GM23338 (cell line): ENCODE measurements at regions not wholly inside any gene's neighbourhood (a gene's known extent, or its start where the extent isn't known, plus 50 kb on each side); places are given as distances from the start of the nearest gene placed in this dataset.

Source experiments
- ATAC-seq: fragments of 200-7000 bp; cut with Tn5 transposase; 3 replicates; pipeline ENCODE4 v1.9.1; 2020
- DNase-seq: peaks from one replicate; pipeline ENCODE4 v3.0.0-alpha.2; 2015; ENCODE audit warnings: low spot score
- H2AFZ ChIP-seq: fragments of 200-600 bp; sonication (generic); 2 replicates; pipeline ENCODE4 v1.8.0; 2016; ENCODE audit warnings: antibody characterized with exemption, mild to moderate bottlenecking, moderate library complexity
- H3F3A ChIP-seq: fragments of 200-600 bp; sonication (generic); replicated peaks from 2 replicates; pipeline ENCODE4 v1.8.0; 2017; ENCODE audit warnings: antibody characterized with exemption, mixed run types, low read depth
- H3K27ac ChIP-seq: fragments of 200-600 bp; sonication (generic); 2 replicates; pipeline ENCODE4 v1.6.1; 2016; ENCODE audit warnings: low read depth
- H3K27me3 ChIP-seq: fragments of 200-600 bp; sonication (generic); 2 replicates; pipeline ENCODE4 v1.8.0; 2016; ENCODE audit warnings: mild to moderate bottlenecking, mixed run types, moderate library complexity; ENCODE audit not compliant: insufficient read depth
- H3K36me3 ChIP-seq: fragments of 200-600 bp; sonication (generic); 2 replicates; pipeline ENCODE4 v1.8.0; 2016; ENCODE audit warnings: mild to moderate bottlenecking; ENCODE audit not compliant: insufficient read depth
- H3K4me1 ChIP-seq: fragments of 200-600 bp; sonication (generic); 2 replicates; pipeline ENCODE4 v1.8.0; 2016; ENCODE audit warnings: mild to moderate bottlenecking, moderate library complexity; ENCODE audit not compliant: insufficient read depth
- H3K4me2 ChIP-seq: fragments of 200-600 bp; sonication (generic); 2 replicates; pipeline ENCODE4 v1.7.1; 2017; ENCODE audit warnings: mixed run types
- H3K4me3 ChIP-seq: fragments of 200-600 bp; sonication (generic); 2 replicates; pipeline ENCODE4 v1.6.1; 2016; ENCODE audit warnings: mixed run types
- H3K79me2 ChIP-seq: fragments of 200-600 bp; sonication (generic); replicated peaks from 2 replicates; pipeline ENCODE4 v1.8.0; 2017; ENCODE audit warnings: mild to moderate bottlenecking; ENCODE audit not compliant: insufficient read depth
- H3K9me2 ChIP-seq: fragments of 200-600 bp; sonication (generic); 2 replicates; pipeline ENCODE4 v1.8.0; 2017; ENCODE audit not compliant: insufficient read depth
- H4K20me1 ChIP-seq: fragments of 200-600 bp; sonication (generic); replicated peaks from 2 replicates; pipeline ENCODE4 v1.8.0; 2017; ENCODE audit warnings: mild to moderate bottlenecking; ENCODE audit not compliant: insufficient read depth
- H3K27ac Mint-ChIP-seq: 2 replicates; pipeline ENCODE4 v1.8.0; 2020; ENCODE audit warnings: inconsistent platforms, mild to moderate bottlenecking, moderate library complexity, mixed read lengths
- H3K27me3 Mint-ChIP-seq: 3 replicates; pipeline ENCODE4 v1.8.0; 2022; ENCODE audit warnings: low read depth, mild to moderate bottlenecking, moderate library complexity, mixed read lengths, inconsistent platforms; ENCODE audit not compliant: insufficient read depth, poor library complexity
- H3K36me3 Mint-ChIP-seq: 3 replicates; pipeline ENCODE4 v1.8.0; 2021; ENCODE audit warnings: low read depth, mild to moderate bottlenecking, inconsistent platforms, moderate library complexity, mixed read lengths
- H3K4me1 Mint-ChIP-seq: 3 replicates; pipeline ENCODE4 v1.8.0; 2020; ENCODE audit warnings: mild to moderate bottlenecking, inconsistent platforms, mixed read lengths
- H3K4me3 Mint-ChIP-seq: 3 replicates; pipeline ENCODE4 v1.8.0; 2021; ENCODE audit warnings: moderate library complexity, mild to moderate bottlenecking, inconsistent platforms, mixed read lengths
- H3K9me3 Mint-ChIP-seq: 3 replicates; pipeline ENCODE4 v1.8.0; 2020; ENCODE audit warnings: moderate library complexity, mild to moderate bottlenecking, inconsistent platforms, mixed read lengths
- CTCF ChIP-seq, 2 experiments: fragments of 200-600 bp in 1 of 2; sonication (generic) in 1 of 2; conservative IDR thresholded peaks; 2 replicates each; pipeline versions ENCODE4 v1.5.1 to v1.6.1; 2016 to 2017; ENCODE audit warnings: antibody characterized with exemption in 2 of 2, low read depth in 2 of 2, mild to moderate bottlenecking in 2 of 2, moderate library complexity in 1 of 2
- EZH2phosphoT487 ChIP-seq: fragments of 200-600 bp; sonication (generic); IDR thresholded peaks from one replicate; pipeline ENCODE4 v1.8.1; 2018; ENCODE audit warnings: antibody characterized with exemption; ENCODE audit not compliant: unreplicated experiment
- JUNB ChIP-seq: IDR thresholded peaks from one replicate; pipeline ENCODE4 v1.6.1; 2016; ENCODE audit warnings: antibody characterized with exemption; ENCODE audit not compliant: unreplicated experiment
- NANOG ChIP-seq: IDR thresholded peaks from 2 replicates; pipeline ENCODE4 v1.6.1; 2016; ENCODE audit warnings: antibody characterized with exemption, borderline replicate concordance
- POLR2AphosphoS5 ChIP-seq: IDR thresholded peaks from 2 replicates; pipeline ENCODE4 v1.6.1; 2016; ENCODE audit warnings: antibody characterized with exemption, low read depth
- REST ChIP-seq: IDR thresholded peaks from one replicate; pipeline ENCODE4 v1.6.1; 2018; ENCODE audit warnings: antibody characterized with exemption; ENCODE audit not compliant: unreplicated experiment
- ZNF114 ChIP-seq: fragments of 250-450 bp; sonication (Bioruptor Pico); IDR thresholded peaks from 2 replicates; pipeline ENCODE4 v1.5.0; 2020; ENCODE audit warnings: mild to moderate bottlenecking, moderate library complexity
- ZNF462 ChIP-seq: fragments of 250-450 bp; sonication (Bioruptor Pico); IDR thresholded peaks from 2 replicates; pipeline ENCODE4 v1.5.0; 2020; ENCODE audit warnings: mild to moderate bottlenecking, moderate library complexity

GRCh38 chr10:88161070-88161469 lies 297.6 kb downstream of the PTEN start:
- H3K4me1 ChIP-seq, result no peaks in the 10 kb centered on the region
- Mint-ChIP-seq H3K27me3 (no peaks in the 10 kb centered on the region), H3K36me3 (no peaks in the 10 kb centered on the region), H3K4me1 (peaks cover 5% of the 10 kb centered on the region; the same call in 1 of the 3 replicates), H3K27ac (no peak overlapping the region), H3K9me3 (no peaks in the 10 kb centered on the region), H3K4me3 (no peak overlapping the region)
- H3F3A ChIP-seq, result no peaks in the 10 kb centered on the region
- H3K27me3 ChIP-seq, result no peaks in the 10 kb centered on the region
- TF ChIP-seq REST (no peak), EZH2phosphoT487 (no peak), POLR2AphosphoS5 (no peak), ZNF114 (CRISPR knock-in tag) (no peak), CTCF (conservative IDR thresholded peaks at IDR 0.05; ENCODE audit: low read depth in 2 of 2) (no peak), ZNF462 (CRISPR knock-in tag) (no peak), JUNB (no peak), NANOG (no peak)
- H4K20me1 ChIP-seq, result no peaks in the 10 kb centered on the region
- no peaks in the 10 kb centered on the region for H3K79me2 ChIP-seq
- H3K36me3 ChIP-seq, result no peaks in the 10 kb centered on the region
- H3K4me3 ChIP-seq, result no peak overlapping the region
- DNase-seq, result no peak
- H2AFZ ChIP-seq, result no peak overlapping the region
- ATAC-seq, result no peak
- no peaks in the 10 kb centered on the region for H3K9me2 ChIP-seq
- no peak overlapping the region for H3K27ac ChIP-seq
- no peak overlapping the region for H3K4me2 ChIP-seq
